ENCODE measurements at regions not wholly inside any gene's neighbourhood (a gene's known extent, or its start where the extent isn't known, plus 50 kb on each side); places are given as distances from the start of the nearest gene placed in this dataset.
"Not testable (repeated sequence)": the region's sequence is repeated elsewhere in the genome, so short reads cannot be mapped to it uniquely, and the experiment has no call there.

- Mint-ChIP-seq H3K27ac (no peak overlapping the region), H3K36me3 (ENCODE audit: low read depth) (no peaks in the 10 kb centered on the region), H3K27me3 (no peaks in the 10 kb centered on the region), H3K4me3 (no peak overlapping the region), H3K9me3 (peaks cover 8% of the 10 kb centered on the region), H3K4me1 (no peaks in the 10 kb centered on the region)
- no peak for ATAC-seq (ENCODE audit: low read depth)
- intact Hi-C loops (cut with micrococcal nuclease) = no loop called here
- ChIA-PET CTCF (no interaction called here), POLR2A (no interaction called here)
- no peak for TF ChIP-seq CTCF (IDR thresholded peaks at IDR 0.05)
- DNase-seq = no peak
Observed at GRCh38 chr2:192604295-192604694, 409.6 kb upstream of the TMEFF2 start.

DNA sequence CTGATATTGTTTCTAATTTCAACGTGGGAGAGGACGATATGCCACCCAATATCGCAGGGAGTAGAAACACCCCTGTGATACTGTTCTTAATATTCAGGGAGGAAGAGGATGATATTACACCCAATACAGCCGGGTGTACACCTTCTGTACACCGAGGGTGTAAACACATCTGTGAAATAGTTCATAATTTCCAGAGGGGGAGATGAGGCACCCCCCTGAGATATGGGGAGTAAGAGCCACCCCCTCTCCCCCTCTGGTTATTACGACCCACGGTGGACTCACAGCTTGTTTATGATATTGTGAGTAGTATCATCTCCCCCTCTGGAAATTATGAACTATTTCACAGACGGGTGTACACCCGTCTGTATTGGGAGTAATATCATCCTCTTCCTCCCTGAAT is 403.9 kb upstream of the TMEFF2 start:
- ATAC-seq (ENCODE audit: low read depth); DNase-seq; H3K4me1 Mint-ChIP-seq; H3K9me3 Mint-ChIP-seq; CTCF ChIA-PET; POLR2A ChIA-PET; H3K36me3 Mint-ChIP-seq (ENCODE audit: low read depth); H3K27me3 Mint-ChIP-seq; H3K4me3 Mint-ChIP-seq; H3K27ac Mint-ChIP-seq; intact Hi-C loops (cut with micrococcal nuclease): not testable (repeated sequence)

DNA sequence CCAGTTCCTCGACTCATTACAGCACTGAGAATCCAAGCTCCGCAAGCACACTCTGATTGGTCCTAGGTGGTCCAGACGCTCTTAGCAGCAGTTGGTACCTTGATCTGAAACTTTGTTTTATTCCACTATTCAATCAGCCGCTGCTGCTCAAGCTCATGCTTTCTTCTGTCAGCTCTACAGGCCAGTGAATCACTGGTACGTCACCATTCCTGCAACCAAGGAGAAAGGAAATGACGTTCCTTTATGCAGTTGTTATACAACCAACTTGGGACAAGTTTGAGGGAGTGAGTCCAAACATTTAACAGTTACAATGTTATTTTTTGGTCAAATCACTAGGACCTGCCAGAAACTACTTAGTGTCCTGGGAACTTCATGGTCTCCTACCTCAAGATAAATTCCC is 398.8 kb upstream of the TMEFF2 start:
- TF ChIP-seq CTCF (IDR thresholded peaks at IDR 0.05) = no peak
- H3K27me3 Mint-ChIP-seq = no peaks in the 10 kb centered on the region
- no peaks in the 10 kb centered on the region for H3K4me1 Mint-ChIP-seq
- H3K27ac Mint-ChIP-seq = no peak overlapping the region
- H3K36me3 Mint-ChIP-seq (ENCODE audit: low read depth) = no peaks in the 10 kb centered on the region
- no peak for ATAC-seq (ENCODE audit: low read depth)
- H3K4me3 Mint-ChIP-seq = no peak overlapping the region
- H3K9me3 Mint-ChIP-seq = no peaks in the 10 kb centered on the region
- intact Hi-C loops (cut with micrococcal nuclease) = no loop called here
- POLR2A ChIA-PET = no interaction called here
- no peak for DNase-seq
- CTCF ChIA-PET = no interaction called here

GRCh38 chr2:192591617-192592016 is 396.9 kb upstream of the TMEFF2 start:
- Mint-ChIP-seq H3K9me3 (no peaks in the 10 kb centered on the region), H3K27ac (no peak overlapping the region), H3K4me3 (no peak overlapping the region), H3K27me3 (no peaks in the 10 kb centered on the region), H3K36me3 (ENCODE audit: low read depth) (no peaks in the 10 kb centered on the region), H3K4me1 (no peaks in the 10 kb centered on the region)
- intact Hi-C loops (cut with micrococcal nuclease) = no loop called here
- no peak for ATAC-seq (ENCODE audit: low read depth)
- CTCF ChIA-PET = no interaction called here
- POLR2A ChIA-PET = no interaction called here
- DNase-seq = no peak
- TF ChIP-seq CTCF (IDR thresholded peaks at IDR 0.05) = no peak

GRCh38 chr2:192585418-192585817 is 390.7 kb upstream of the TMEFF2 start:
- no peaks in the 10 kb centered on the region for H3K4me1 Mint-ChIP-seq
- H3K4me3 Mint-ChIP-seq = no peak overlapping the region
- no peak for ATAC-seq (ENCODE audit: low read depth)
- ChIA-PET CTCF (no interaction called here), POLR2A (no interaction called here)
- H3K27me3 Mint-ChIP-seq = no peaks in the 10 kb centered on the region
- no peak for TF ChIP-seq CTCF (IDR thresholded peaks at IDR 0.05)
- no peak for DNase-seq
- no peaks in the 10 kb centered on the region for H3K36me3 Mint-ChIP-seq (ENCODE audit: low read depth)
- H3K9me3 Mint-ChIP-seq = no peaks in the 10 kb centered on the region
- intact Hi-C loops (cut with micrococcal nuclease) = no loop called here
- H3K27ac Mint-ChIP-seq = no peak overlapping the region

DNA sequence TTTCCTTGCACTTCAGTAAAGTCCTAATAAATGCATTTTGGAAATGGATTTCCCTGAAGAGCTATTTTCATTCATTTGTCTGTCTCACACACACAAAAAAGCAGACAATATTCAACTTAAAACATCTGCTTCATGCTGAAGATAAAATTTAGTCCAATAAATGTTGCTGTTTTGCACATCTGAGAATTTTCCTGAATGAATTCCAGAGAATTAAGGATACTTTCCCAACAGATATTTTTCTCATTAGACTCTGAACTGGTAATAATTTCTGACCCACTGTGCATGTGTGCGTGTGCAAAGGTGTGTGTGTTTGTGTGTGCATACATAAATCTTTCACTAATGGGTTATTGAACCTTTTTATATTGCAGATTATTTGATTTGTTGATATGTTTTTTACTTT is 390.2 kb upstream of the TMEFF2 start:
- TF ChIP-seq CTCF (IDR thresholded peaks at IDR 0.05) = no peak
- Mint-ChIP-seq H3K27me3 (no peaks in the 10 kb centered on the region), H3K4me3 (no peak overlapping the region), H3K36me3 (ENCODE audit: low read depth) (no peaks in the 10 kb centered on the region), H3K4me1 (no peaks in the 10 kb centered on the region), H3K27ac (no peak overlapping the region), H3K9me3 (no peaks in the 10 kb centered on the region)
- CTCF ChIA-PET = no interaction called here
- POLR2A ChIA-PET = no interaction called here
- ATAC-seq (ENCODE audit: low read depth) (no peak), DNase-seq (no peak)
- intact Hi-C loops (cut with micrococcal nuclease) = no loop called here
